Mammary epithelial cell (primary cell): ENCODE measurements at regions not wholly inside any gene's neighbourhood (a gene's known extent, or its start where the extent isn't known, plus 50 kb on each side); places are given as distances from the start of the nearest gene placed in this dataset.

Experiments
- EZH2 ChIP-seq: IDR thresholded peaks from 2 replicates; pipeline ENCODE4 v1.6.1; 2012; ENCODE audit warnings: low read length, inconsistent platforms, borderline replicate concordance
- TF ChIP-seq, protein P1 (sequence below), 2 donors: IDR thresholded peaks in 1 of 2; conservative IDR thresholded peaks in 1 of 2; 2 replicates each; pipeline ENCODE4 v1.5.1; 2011 to 2012; ENCODE audit warnings: inconsistent platforms in 2 of 2, low read length in 2 of 2, mild to moderate bottlenecking in 2 of 2, control low read depth in 1 of 2, low read depth in 1 of 2; ENCODE audit not compliant: insufficient read depth in 1 of 2; ENCODE audit errors: extremely low read depth in 1 of 2

DNA sequence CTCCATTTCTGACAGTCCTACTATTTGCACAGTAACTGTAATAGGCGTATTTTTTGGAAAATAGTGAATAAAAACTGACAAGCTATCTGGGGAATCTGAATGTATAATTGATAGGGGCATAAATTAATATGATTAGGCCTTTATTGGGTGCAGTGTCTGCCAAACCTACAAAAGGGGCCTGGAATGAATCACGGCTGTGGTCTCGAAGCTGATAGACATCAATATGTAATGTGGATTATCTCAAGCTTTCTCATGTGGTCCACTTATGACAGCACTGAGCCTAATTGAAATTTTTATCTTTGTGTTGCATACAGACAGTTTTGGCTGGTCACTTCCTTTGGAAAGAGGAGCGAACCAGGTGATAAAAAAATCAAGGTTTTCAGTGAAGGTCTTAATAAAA lies 450.4 kb downstream of the GPATCH2 start:
- TF ChIP-seq, protein P1, sequence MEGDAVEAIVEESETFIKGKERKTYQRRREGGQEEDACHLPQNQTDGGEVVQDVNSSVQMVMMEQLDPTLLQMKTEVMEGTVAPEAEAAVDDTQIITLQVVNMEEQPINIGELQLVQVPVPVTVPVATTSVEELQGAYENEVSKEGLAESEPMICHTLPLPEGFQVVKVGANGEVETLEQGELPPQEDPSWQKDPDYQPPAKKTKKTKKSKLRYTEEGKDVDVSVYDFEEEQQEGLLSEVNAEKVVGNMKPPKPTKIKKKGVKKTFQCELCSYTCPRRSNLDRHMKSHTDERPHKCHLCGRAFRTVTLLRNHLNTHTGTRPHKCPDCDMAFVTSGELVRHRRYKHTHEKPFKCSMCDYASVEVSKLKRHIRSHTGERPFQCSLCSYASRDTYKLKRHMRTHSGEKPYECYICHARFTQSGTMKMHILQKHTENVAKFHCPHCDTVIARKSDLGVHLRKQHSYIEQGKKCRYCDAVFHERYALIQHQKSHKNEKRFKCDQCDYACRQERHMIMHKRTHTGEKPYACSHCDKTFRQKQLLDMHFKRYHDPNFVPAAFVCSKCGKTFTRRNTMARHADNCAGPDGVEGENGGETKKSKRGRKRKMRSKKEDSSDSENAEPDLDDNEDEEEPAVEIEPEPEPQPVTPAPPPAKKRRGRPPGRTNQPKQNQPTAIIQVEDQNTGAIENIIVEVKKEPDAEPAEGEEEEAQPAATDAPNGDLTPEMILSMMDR (conservative IDR thresholded peaks at IDR 0.05 in 1 of 2, IDR thresholded peaks at IDR 0.05 in 1 of 2; ENCODE audit: extremely low read depth in 1 of 2, insufficient read depth in 1 of 2, low read depth in 1 of 2, low read length in 2 of 2) = no peak
- TF ChIP-seq EZH2 = no peak
